ENCODE measurements at regions not wholly inside any gene's neighbourhood (a gene's known extent, or its start where the extent isn't known, plus 50 kb on each side); places are given as distances from the start of the nearest gene placed in this dataset.

DNA sequence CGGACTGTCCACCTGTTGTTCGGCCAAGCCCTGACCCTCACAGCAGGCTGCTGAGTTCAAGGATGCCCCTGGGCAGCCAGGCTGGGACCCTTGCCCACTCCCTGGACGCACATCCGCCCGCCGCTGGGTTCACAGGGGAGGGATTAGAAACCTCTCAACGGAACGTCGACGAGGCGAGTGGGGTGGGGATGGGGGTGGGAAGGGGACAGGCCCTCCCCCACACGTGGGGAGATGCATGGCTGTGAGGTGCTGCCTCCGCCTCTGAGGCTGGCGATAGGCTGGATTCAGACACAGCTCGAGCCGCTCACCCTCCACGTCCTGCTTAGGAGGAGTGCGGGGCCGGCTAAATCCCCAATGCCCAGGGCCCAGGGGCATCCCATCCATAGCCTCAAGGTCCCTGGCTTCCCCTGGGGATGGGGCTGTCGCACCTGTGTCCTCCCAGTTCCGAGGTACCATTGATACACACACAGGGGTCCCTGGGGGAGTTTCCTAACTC lies 90.6 kb upstream of the BHLHE23 start:
- TF ChIP-seq, protein P1, sequence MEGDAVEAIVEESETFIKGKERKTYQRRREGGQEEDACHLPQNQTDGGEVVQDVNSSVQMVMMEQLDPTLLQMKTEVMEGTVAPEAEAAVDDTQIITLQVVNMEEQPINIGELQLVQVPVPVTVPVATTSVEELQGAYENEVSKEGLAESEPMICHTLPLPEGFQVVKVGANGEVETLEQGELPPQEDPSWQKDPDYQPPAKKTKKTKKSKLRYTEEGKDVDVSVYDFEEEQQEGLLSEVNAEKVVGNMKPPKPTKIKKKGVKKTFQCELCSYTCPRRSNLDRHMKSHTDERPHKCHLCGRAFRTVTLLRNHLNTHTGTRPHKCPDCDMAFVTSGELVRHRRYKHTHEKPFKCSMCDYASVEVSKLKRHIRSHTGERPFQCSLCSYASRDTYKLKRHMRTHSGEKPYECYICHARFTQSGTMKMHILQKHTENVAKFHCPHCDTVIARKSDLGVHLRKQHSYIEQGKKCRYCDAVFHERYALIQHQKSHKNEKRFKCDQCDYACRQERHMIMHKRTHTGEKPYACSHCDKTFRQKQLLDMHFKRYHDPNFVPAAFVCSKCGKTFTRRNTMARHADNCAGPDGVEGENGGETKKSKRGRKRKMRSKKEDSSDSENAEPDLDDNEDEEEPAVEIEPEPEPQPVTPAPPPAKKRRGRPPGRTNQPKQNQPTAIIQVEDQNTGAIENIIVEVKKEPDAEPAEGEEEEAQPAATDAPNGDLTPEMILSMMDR (IDR thresholded peaks at IDR 0.05): no peak
- no peak for TF ChIP-seq POLR2A (IDR thresholded peaks at IDR 0.05)
